Tibial artery (tissue), 4 donors: ENCODE measurements at regions not wholly inside any gene's neighbourhood (a gene's known extent, or its start where the extent isn't known, plus 50 kb on each side); places are given as distances from the start of the nearest gene placed in this dataset.

Source experiments
- DNase-seq, 2 donors: peaks; one replicate each; pipeline ENCODE4 v3.0.0-alpha.2; 2019
- H3K27ac ChIP-seq, 2 donors: fragments of 200-600 bp; sonication (generic) in 1 of 2; 1 replicate in 1 of 2; 2 replicates in 1 of 2; pipeline ENCODE4 v1.5.1; 2018 to 2019; ENCODE audit warnings: mild to moderate bottlenecking in 1 of 2
- H3K27me3 ChIP-seq, 2 donors: fragments of 200-600 bp; sonication (generic) in 1 of 2; one replicate each; pipeline versions ENCODE4 v1.5.1 to v1.6.0; 2016 to 2019
- H3K36me3 ChIP-seq, 3 donors: fragments of 200-600 bp; sonication (generic) in 2 of 3; one replicate each; pipeline ENCODE4 v1.5.1; 2016 to 2019; ENCODE audit warnings: mild to moderate bottlenecking in 2 of 3
- H3K4me1 ChIP-seq, 4 donors: fragments of 200-600 bp; sonication (generic) in 2 of 4; 1 replicate in 3 of 4; 2 replicates in 1 of 4; pipeline ENCODE4 v1.5.1; 2016 to 2019
- H3K4me3 ChIP-seq, 2 donors: fragments of 200-600 bp; sonication (generic) in 1 of 2; 1 replicate in 1 of 2; 2 replicates in 1 of 2; pipeline ENCODE4 v1.5.1; 2018 to 2019; ENCODE audit warnings: mild to moderate bottlenecking in 2 of 2
- H3K9me3 ChIP-seq, 3 donors: fragments of 200-600 bp; sonication (generic) in 1 of 3; one replicate each; pipeline ENCODE4 v1.5.1; 2016 to 2019
- intact Hi-C: fragments of 100-400 bp; cut with DNase I; formaldehyde crosslinking; loops from one replicate; pipeline ENCODE4 v1.15.0; 2023; ENCODE audit warnings: low total_unique reads
- TF ChIP-seq, protein P1 (sequence below), 2 experiments: fragments of 200-600 bp in 1 of 2; fragments of 450-650 bp in 1 of 2; IDR thresholded peaks; one replicate each; pipeline ENCODE4 v1.5.1; 2017 to 2019; ENCODE audit warnings: antibody characterized with exemption in 2 of 2, mild to moderate bottlenecking in 1 of 2, moderate library complexity in 1 of 2

DNA sequence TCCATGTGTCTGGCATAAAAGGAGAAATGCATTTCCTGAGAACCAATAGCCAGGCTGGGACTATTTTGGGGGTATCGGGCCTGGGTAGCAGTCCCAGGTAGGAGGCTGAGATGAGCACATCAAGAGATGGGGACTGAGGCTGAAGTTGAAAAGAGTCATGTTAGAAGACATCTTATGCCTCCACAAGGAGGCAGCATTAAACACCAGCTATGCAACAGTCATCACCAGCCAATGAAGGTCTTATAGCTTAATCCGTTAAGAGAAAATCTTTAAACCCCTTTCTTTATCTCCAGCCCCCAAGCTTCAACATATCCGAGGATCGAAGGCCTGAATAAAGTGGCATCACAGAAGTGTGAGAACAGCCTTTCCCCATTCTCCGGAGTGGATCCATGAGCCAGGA lies 640.7 kb upstream of the PTBP2 start:
- Histone ChIP-seq H3K27me3 (no peaks in the 10 kb centered on the region), H3K36me3 (no peaks in the 10 kb centered on the region), H3K4me3 (no peak overlapping the region), H3K4me1 (peaks cover 0 to 3% (median 0%) of the 10 kb centered on the region in 4 donors), H3K27ac (no peak overlapping the region), H3K9me3 (no peaks in the 10 kb centered on the region)
- DNase-seq = no peak
- intact Hi-C loops = no loop called here
- TF ChIP-seq, protein P1, sequence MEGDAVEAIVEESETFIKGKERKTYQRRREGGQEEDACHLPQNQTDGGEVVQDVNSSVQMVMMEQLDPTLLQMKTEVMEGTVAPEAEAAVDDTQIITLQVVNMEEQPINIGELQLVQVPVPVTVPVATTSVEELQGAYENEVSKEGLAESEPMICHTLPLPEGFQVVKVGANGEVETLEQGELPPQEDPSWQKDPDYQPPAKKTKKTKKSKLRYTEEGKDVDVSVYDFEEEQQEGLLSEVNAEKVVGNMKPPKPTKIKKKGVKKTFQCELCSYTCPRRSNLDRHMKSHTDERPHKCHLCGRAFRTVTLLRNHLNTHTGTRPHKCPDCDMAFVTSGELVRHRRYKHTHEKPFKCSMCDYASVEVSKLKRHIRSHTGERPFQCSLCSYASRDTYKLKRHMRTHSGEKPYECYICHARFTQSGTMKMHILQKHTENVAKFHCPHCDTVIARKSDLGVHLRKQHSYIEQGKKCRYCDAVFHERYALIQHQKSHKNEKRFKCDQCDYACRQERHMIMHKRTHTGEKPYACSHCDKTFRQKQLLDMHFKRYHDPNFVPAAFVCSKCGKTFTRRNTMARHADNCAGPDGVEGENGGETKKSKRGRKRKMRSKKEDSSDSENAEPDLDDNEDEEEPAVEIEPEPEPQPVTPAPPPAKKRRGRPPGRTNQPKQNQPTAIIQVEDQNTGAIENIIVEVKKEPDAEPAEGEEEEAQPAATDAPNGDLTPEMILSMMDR (IDR thresholded peaks at IDR 0.05) = no peak

GRCh38 chr1:96087719-96088118 lies 633.9 kb upstream of the PTBP2 start:
- intact Hi-C loops = no loop called here
- TF ChIP-seq, protein P1 (IDR thresholded peaks at IDR 0.05) = no peak

DNA sequence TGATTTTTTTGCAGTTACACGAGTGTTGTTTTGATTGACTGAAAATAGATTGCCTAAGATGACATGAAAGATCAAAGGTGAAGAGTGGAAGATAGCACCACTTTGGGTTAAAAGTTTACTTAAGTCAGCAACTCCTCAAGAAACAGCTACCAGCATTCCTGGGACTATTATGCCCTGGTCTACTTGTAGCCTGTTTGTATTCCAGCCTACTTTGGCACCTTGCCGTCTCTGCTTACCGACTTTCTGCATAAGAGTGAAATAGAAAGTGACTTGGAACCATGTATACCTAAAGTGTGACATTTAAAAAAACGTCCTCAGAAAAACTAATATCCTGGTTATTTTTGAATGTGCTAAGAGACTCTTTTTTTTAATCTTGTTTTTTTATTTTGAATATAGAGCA lies 631.5 kb upstream of the PTBP2 start:
- peaks cover 0 to 8% (median 0%) of the 10 kb centered on the region in 4 donors for H3K4me1 ChIP-seq
- no peak overlapping the region for H3K27ac ChIP-seq
- H3K27me3 ChIP-seq = no peaks in the 10 kb centered on the region
- no peak for DNase-seq
- intact Hi-C loops = no loop called here
- H3K36me3 ChIP-seq = no peaks in the 10 kb centered on the region
- TF ChIP-seq, protein P1 (IDR thresholded peaks at IDR 0.05) = no peak
- no peak overlapping the region for H3K4me3 ChIP-seq
- H3K9me3 ChIP-seq = no peaks in the 10 kb centered on the region

More at GRCh38 chr1:96087719-96088118, 633.9 kb upstream of the PTBP2 start:
- no peak for DNase-seq
- H3K9me3 ChIP-seq = no peaks in the 10 kb centered on the region
- no peak overlapping the region for H3K4me3 ChIP-seq
- H3K27ac ChIP-seq = no peak overlapping the region
- no peaks in the 10 kb centered on the region for H3K27me3 ChIP-seq
- H3K36me3 ChIP-seq = no peaks in the 10 kb centered on the region
- H3K4me1 ChIP-seq = no peaks in the 10 kb centered on the region

DNA sequence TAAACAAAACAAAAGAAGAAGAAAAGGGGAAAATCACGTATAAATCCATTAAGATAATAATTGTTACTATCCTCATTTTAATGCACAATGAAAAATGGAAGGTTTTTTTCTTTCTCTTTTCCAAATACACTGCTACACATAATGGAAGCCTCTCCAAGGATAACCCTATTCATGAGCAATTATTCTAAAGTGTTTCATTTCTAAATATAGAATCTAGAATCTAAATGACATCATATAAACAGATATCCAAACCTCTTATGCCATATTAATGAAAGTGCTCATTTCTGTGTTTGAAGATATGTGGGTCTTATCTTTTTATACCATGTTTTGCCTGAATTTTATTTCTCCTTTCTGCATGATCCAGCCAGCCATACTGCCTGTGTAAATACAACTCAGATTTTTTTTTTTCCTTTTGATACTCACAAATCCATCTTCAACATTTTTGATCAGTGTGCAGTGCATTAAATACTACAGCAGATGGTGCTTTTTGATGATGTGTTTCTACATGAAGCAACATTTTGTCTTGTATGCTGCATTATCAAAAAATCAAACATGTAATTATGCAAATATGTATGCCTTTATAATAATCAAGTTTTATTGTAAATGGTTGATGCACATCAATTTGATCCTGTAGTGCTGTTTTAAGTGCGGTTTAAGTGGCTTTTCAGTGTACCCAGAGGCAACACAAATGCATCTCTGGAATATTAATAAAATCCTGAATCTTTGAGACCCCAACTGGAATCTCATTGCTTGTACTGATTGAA lies 625.6 kb upstream of the PTBP2 start:
- Histone ChIP-seq H3K4me3 (no peak overlapping the region), H3K27me3 (no peaks in the 10 kb centered on the region), H3K9me3 (no peaks in the 10 kb centered on the region), H3K36me3 (no peaks in the 10 kb centered on the region), H3K4me1 (peaks cover 0 to 8% (median 0%) of the 10 kb centered on the region in 4 donors), H3K27ac (no peak overlapping the region)
- DNase-seq = no peak
- intact Hi-C loops = no loop called here
- TF ChIP-seq, protein P1 (IDR thresholded peaks at IDR 0.05) = no peak

DNA sequence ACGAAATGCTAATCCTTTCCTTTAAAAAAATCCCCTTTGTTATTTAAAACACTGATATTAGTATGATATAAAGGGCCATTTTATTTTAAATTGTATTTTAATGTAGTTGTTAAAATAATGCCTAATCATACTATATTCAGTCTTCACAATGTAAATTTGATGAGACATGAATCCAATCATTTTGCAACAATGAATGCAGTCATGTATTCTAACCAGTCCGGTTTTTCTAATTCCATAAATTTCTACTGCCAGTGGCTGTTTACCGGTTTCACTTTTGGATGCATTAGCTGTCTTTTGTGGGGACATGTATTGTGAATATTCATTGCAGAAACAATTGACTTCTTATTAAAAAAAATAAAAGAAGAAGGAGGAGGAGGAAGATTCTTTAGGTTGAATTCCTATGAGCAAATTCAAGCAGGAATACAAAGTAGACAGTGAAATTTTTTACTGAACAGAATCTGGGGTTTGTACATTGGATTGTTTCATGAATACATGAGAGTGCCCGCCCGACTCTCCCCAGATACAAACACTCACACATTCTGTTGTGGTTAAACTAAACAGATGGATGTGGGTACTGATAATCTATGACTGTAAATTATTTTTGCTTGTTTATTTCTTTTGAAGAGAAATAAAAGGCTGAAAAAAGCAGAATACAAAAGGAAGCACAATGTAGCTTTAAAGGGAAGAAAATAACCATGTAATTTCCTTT lies 624.8 kb upstream of the PTBP2 start:
- Histone ChIP-seq H3K4me1 (peaks cover 0 to 8% (median 0%) of the 10 kb centered on the region in 4 donors), H3K36me3 (no peaks in the 10 kb centered on the region), H3K9me3 (no peaks in the 10 kb centered on the region), H3K27me3 (no peaks in the 10 kb centered on the region), H3K27ac (no peak overlapping the region), H3K4me3 (no peak overlapping the region)
- TF ChIP-seq, protein P1 (IDR thresholded peaks at IDR 0.05) = no peak
- intact Hi-C loops = no loop called here
- no peak for DNase-seq
